HEK293 (cell line): ENCODE measurements at regions not wholly inside any gene's neighbourhood (a gene's known extent, or its start where the extent isn't known, plus 50 kb on each side); places are given as distances from the start of the nearest gene placed in this dataset.

Experiments used
- BCL11B ChIP-seq: fragments of 450-650 bp; formaldehyde crosslinking; IDR thresholded peaks from 2 replicates; pipeline ENCODE4 v1.5.1; 2016; ENCODE audit warnings: low read depth, missing biosample characterization, missing genetic modification characterization
- CTCF ChIP-seq: fragments of 450-650 bp; formaldehyde crosslinking; IDR thresholded peaks from 2 replicates; pipeline ENCODE4 v1.5.1; 2016; ENCODE audit warnings: missing biosample characterization, missing genetic modification characterization
- GLI4 ChIP-seq: fragments of 450-650 bp; formaldehyde crosslinking; IDR thresholded peaks from 2 replicates; pipeline ENCODE4 v1.5.1; 2016; ENCODE audit warnings: missing biosample characterization, missing genetic modification characterization
- GLIS2 ChIP-seq: fragments of 450-650 bp; formaldehyde crosslinking; IDR thresholded peaks from 2 replicates; pipeline ENCODE4 v1.5.1; 2016; ENCODE audit warnings: missing biosample characterization, missing genetic modification characterization
- HOXD13 ChIP-seq: sonication (generic); formaldehyde crosslinking; IDR thresholded peaks from 2 replicates; pipeline ENCODE4 v1.8.0; 2022; ENCODE audit warnings: missing genetic modification reagents, borderline replicate concordance
- KLF8 ChIP-seq: fragments of 450-650 bp; formaldehyde crosslinking; IDR thresholded peaks from 2 replicates; pipeline ENCODE4 v1.5.1; 2016; ENCODE audit warnings: missing biosample characterization, missing genetic modification characterization
- OSR2 ChIP-seq: fragments of 450-650 bp; formaldehyde crosslinking; IDR thresholded peaks from 2 replicates; pipeline ENCODE4 v1.5.1; 2016; ENCODE audit warnings: missing biosample characterization, missing genetic modification characterization
- OVOL3 ChIP-seq: fragments of 450-650 bp; formaldehyde crosslinking; IDR thresholded peaks from 2 replicates; pipeline ENCODE4 v1.5.1; 2016; ENCODE audit warnings: missing biosample characterization, missing genetic modification characterization
- SCRT1 ChIP-seq: fragments of 450-650 bp; formaldehyde crosslinking; IDR thresholded peaks from 2 replicates; pipeline ENCODE4 v1.5.1; 2016; ENCODE audit warnings: missing biosample characterization, missing genetic modification characterization, borderline replicate concordance
- SCRT2 ChIP-seq: fragments of 450-650 bp; formaldehyde crosslinking; IDR thresholded peaks from 2 replicates; pipeline ENCODE4 v1.5.1; 2016; ENCODE audit warnings: missing biosample characterization, missing genetic modification characterization
- YY1 ChIP-seq: fragments of 450-650 bp; formaldehyde crosslinking; IDR thresholded peaks from 2 replicates; pipeline ENCODE4 v1.5.1; 2018; ENCODE audit warnings: missing biosample characterization, missing genetic modification characterization
- ZBTB1 ChIP-seq: fragments of 450-650 bp; formaldehyde crosslinking; IDR thresholded peaks from 2 replicates; pipeline ENCODE4 v1.5.1; 2016; ENCODE audit warnings: missing biosample characterization, missing genetic modification characterization
- ZFHX2 ChIP-seq: fragments of 450-650 bp; formaldehyde crosslinking; conservative IDR thresholded peaks from 2 replicates; pipeline ENCODE4 v1.5.1; 2016; ENCODE audit warnings: missing biosample characterization, missing genetic modification characterization
- ZFP3 ChIP-seq: fragments of 450-650 bp; formaldehyde crosslinking; IDR thresholded peaks from 2 replicates; pipeline ENCODE4 v1.5.1; 2016; ENCODE audit warnings: low read depth, missing biosample characterization, missing genetic modification characterization
- ZNF121 ChIP-seq: fragments of 450-650 bp; formaldehyde crosslinking; IDR thresholded peaks from 2 replicates; pipeline ENCODE4 v1.5.1; 2016; ENCODE audit warnings: missing biosample characterization, missing genetic modification characterization
- ZNF324 ChIP-seq: fragments of 450-650 bp; formaldehyde crosslinking; IDR thresholded peaks from 2 replicates; pipeline ENCODE4 v1.5.1; 2016; ENCODE audit warnings: missing biosample characterization, missing genetic modification characterization
- ZNF362 ChIP-seq: fragments of 450-650 bp; formaldehyde crosslinking; IDR thresholded peaks from 2 replicates; pipeline ENCODE4 v1.5.1; 2016; ENCODE audit warnings: missing biosample characterization, missing genetic modification characterization
- ZNF366 ChIP-seq: fragments of 450-650 bp; formaldehyde crosslinking; conservative IDR thresholded peaks from 2 replicates; pipeline ENCODE4 v1.5.1; 2016; ENCODE audit warnings: missing biosample characterization, missing genetic modification characterization
- ZNF394 ChIP-seq: fragments of 450-650 bp; formaldehyde crosslinking; IDR thresholded peaks from 2 replicates; pipeline ENCODE4 v1.5.1; 2016; ENCODE audit warnings: missing biosample characterization, missing genetic modification characterization, mild to moderate bottlenecking, moderate library complexity, borderline replicate concordance
- ZNF398 ChIP-seq: fragments of 450-650 bp; formaldehyde crosslinking; IDR thresholded peaks from 2 replicates; pipeline ENCODE4 v1.5.1; 2017; ENCODE audit warnings: missing biosample characterization, missing genetic modification characterization
- ZNF404 ChIP-seq: fragments of 450-650 bp; formaldehyde crosslinking; IDR thresholded peaks from 2 replicates; pipeline ENCODE4 v1.5.1; 2017; ENCODE audit warnings: missing biosample characterization, missing genetic modification characterization
- ZNF549 ChIP-seq: fragments of 450-650 bp; IDR thresholded peaks from 2 replicates; pipeline ENCODE4 v1.5.1; 2018; ENCODE audit warnings: missing biosample characterization, missing genetic modification characterization, mild to moderate bottlenecking, inconsistent platforms, moderate library complexity
- ZNF623 ChIP-seq: fragments of 450-650 bp; formaldehyde crosslinking; IDR thresholded peaks from 2 replicates; pipeline ENCODE4 v1.5.1; 2016; ENCODE audit warnings: missing biosample characterization, missing genetic modification characterization
- ZNF670 ChIP-seq: fragments of 450-650 bp; formaldehyde crosslinking; IDR thresholded peaks from 2 replicates; pipeline ENCODE4 v1.5.1; 2016; ENCODE audit warnings: missing biosample characterization, missing genetic modification characterization, low read depth
- ZNF707 ChIP-seq: fragments of 450-650 bp; formaldehyde crosslinking; IDR thresholded peaks from 2 replicates; pipeline ENCODE4 v1.5.1; 2016; ENCODE audit warnings: missing biosample characterization, missing genetic modification characterization
- ZNF843 ChIP-seq: fragments of 450-650 bp; formaldehyde crosslinking; IDR thresholded peaks from 2 replicates; pipeline ENCODE4 v1.5.1; 2016; ENCODE audit warnings: missing biosample characterization, missing genetic modification characterization
- ZSCAN18 ChIP-seq: fragments of 450-650 bp; formaldehyde crosslinking; IDR thresholded peaks from 2 replicates; pipeline ENCODE4 v1.5.1; 2016; ENCODE audit warnings: missing biosample characterization, missing genetic modification characterization
- TF ChIP-seq, protein P1 (sequence below): fragments of 450-650 bp; formaldehyde crosslinking; IDR thresholded peaks from 2 replicates; pipeline ENCODE4 v1.5.1; 2016; ENCODE audit warnings: missing biosample characterization, missing genetic modification characterization
- TF ChIP-seq, protein P2 (sequence below): fragments of 450-650 bp; formaldehyde crosslinking; IDR thresholded peaks from 2 replicates; pipeline ENCODE4 v1.5.1; 2016; ENCODE audit warnings: missing biosample characterization, missing genetic modification characterization
- TF ChIP-seq, protein P3 (sequence below): fragments of 450-650 bp; formaldehyde crosslinking; IDR thresholded peaks from 2 replicates; pipeline ENCODE4 v1.5.1; 2016; ENCODE audit warnings: missing biosample characterization, missing genetic modification characterization
- TF ChIP-seq, protein P4 (sequence below): fragments of 450-650 bp; formaldehyde crosslinking; IDR thresholded peaks from 2 replicates; pipeline ENCODE4 v1.5.1; 2016; ENCODE audit warnings: missing biosample characterization, missing genetic modification characterization

DNA sequence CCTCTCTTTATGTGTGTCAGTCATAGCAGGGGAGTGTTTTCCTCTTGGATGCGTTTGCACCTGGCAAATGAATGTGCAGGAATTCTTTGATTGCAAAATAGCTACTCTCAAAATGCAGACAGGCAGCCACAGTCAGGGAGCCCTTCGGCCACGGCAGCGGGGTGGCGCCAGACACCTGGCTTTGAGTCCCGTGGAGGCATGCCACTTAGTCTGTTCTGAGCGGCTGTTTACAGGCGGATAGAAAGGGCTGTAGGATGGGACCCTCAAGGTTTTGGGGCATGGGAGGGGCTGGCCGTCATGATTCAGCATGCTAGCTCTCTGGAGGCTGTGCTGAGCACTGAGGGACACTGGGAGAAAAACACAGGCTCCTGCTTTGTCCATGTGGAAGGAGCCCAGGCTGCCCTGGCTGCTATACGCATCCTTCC lies 117.1 kb downstream of the SLC25A47 start (continued):
- TF ChIP-seq, protein P1, sequence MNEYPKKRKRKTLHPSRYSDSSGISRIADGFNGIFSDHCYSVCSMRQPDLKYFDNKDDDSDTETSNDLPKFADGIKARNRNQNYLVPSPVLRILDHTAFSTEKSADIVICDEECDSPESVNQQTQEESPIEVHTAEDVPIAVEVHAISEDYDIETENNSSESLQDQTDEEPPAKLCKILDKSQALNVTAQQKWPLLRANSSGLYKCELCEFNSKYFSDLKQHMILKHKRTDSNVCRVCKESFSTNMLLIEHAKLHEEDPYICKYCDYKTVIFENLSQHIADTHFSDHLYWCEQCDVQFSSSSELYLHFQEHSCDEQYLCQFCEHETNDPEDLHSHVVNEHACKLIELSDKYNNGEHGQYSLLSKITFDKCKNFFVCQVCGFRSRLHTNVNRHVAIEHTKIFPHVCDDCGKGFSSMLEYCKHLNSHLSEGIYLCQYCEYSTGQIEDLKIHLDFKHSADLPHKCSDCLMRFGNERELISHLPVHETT (tag by site-specific recombination), result 0 out of 2 replicates have a peak, but pooled peaks have one; percentile 42
- TF ChIP-seq ZNF398 (tag by site-specific recombination), result no peak
- TF ChIP-seq ZNF362 (tag by site-specific recombination), result no peak
- no peak for TF ChIP-seq ZBTB1 (tag by site-specific recombination)
- TF ChIP-seq ZNF549 (tag by site-specific recombination), result no peak
- TF ChIP-seq OVOL3 (tag by site-specific recombination), result no peak
- no peak for TF ChIP-seq BCL11B (tag by site-specific recombination)
- no peak for TF ChIP-seq ZNF404 (tag by site-specific recombination)
- TF ChIP-seq GLI4, result no peak
- no peak for TF ChIP-seq HOXD13
- 0 out of 2 replicates have a peak, but pooled peaks have one; percentile 9 for TF ChIP-seq KLF8 (tag by site-specific recombination)
- no peak for TF ChIP-seq ZNF707
- TF ChIP-seq ZNF623, result no peak
- TF ChIP-seq SCRT1 (tag by site-specific recombination), result no peak
- TF ChIP-seq, protein P2, sequence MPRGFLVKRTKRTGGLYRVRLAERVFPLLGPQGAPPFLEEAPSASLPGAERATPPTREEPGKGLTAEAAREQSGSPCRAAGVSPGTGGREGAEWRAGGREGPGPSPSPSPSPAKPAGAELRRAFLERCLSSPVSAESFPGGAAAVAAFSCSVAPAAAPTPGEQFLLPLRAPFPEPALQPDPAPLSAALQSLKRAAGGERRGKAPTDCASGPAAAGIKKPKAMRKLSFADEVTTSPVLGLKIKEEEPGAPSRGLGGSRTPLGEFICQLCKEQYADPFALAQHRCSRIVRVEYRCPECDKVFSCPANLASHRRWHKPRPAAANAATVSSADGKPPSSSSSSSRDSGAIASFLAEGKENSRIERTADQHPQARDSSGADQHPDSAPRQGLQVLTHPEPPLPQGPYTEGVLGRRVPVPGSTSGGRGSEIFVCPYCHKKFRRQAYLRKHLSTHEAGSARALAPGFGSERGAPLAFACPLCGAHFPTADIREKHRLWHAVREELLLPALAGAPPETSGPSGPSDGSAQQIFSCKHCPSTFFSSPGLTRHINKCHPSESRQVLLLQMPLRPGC (tag by site-specific recombination), result peak; percentile 93
- TF ChIP-seq GLIS2, result peak; percentile 33; the same call in 1 of the 2 replicates
- TF ChIP-seq ZNF121 (tag by site-specific recombination), result no peak
- TF ChIP-seq OSR2 (tag by site-specific recombination), result no peak
- no peak for TF ChIP-seq ZNF843
- TF ChIP-seq, protein P3, sequence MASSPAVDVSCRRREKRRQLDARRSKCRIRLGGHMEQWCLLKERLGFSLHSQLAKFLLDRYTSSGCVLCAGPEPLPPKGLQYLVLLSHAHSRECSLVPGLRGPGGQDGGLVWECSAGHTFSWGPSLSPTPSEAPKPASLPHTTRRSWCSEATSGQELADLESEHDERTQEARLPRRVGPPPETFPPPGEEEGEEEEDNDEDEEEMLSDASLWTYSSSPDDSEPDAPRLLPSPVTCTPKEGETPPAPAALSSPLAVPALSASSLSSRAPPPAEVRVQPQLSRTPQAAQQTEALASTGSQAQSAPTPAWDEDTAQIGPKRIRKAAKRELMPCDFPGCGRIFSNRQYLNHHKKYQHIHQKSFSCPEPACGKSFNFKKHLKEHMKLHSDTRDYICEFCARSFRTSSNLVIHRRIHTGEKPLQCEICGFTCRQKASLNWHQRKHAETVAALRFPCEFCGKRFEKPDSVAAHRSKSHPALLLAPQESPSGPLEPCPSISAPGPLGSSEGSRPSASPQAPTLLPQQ (tag by site-specific recombination), result no peak
- TF ChIP-seq ZFP3 (tag by site-specific recombination), result no peak
- peak; percentile 79 for TF ChIP-seq CTCF
- no peak for TF ChIP-seq ZNF670 (tag by site-specific recombination)
- TF ChIP-seq, protein P4, sequence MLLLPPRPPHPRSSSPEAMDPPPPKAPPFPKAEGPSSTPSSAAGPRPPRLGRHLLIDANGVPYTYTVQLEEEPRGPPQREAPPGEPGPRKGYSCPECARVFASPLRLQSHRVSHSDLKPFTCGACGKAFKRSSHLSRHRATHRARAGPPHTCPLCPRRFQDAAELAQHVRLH (tag by site-specific recombination), result no peak
- no peak for TF ChIP-seq ZSCAN18 (tag by site-specific recombination)
- no peak for TF ChIP-seq YY1 (tag by site-specific recombination)
- TF ChIP-seq ZNF394 (tag by site-specific recombination), result 0 out of 2 replicates have a peak, but pooled peaks have one; percentile 12
- TF ChIP-seq SCRT2 (tag by site-specific recombination), result no peak
- no peak for TF ChIP-seq ZFHX2 (tag by site-specific recombination)
- TF ChIP-seq ZNF324 (tag by site-specific recombination), result no peak
- TF ChIP-seq ZNF366 (tag by site-specific recombination), result no peak
